Keratinocyte (primary cell): ENCODE measurements at regions not wholly inside any gene's neighbourhood (a gene's known extent, or its start where the extent isn't known, plus 50 kb on each side); places are given as distances from the start of the nearest gene placed in this dataset.

Experiments used
- DNase-seq: peaks from one replicate; pipeline ENCODE4 v3.0.0-alpha.2; 2011; ENCODE audit warnings: low read depth, missing footprints, low spot score
- FAIRE-seq: peaks from 2 replicates; lab custom pipeline; 2011; peaks lifted over from hg19 to GRCh38; lab: Jason Lieb, UNC
- H2AFZ ChIP-seq: 2 replicates; pipeline ENCODE4 v1.6.0; 2012; ENCODE audit warnings: low read length, control low read depth, inconsistent platforms; ENCODE audit not compliant: control insufficient read depth
- H3K27ac ChIP-seq: 2 replicates; pipeline ENCODE4 v1.5.1; 2011; ENCODE audit warnings: low read length; ENCODE audit not compliant: control insufficient read depth, insufficient read depth
- H3K27me3 ChIP-seq: 3 replicates; pipeline ENCODE4 v1.6.0; 2011; ENCODE audit warnings: low read length; ENCODE audit not compliant: control insufficient read depth, insufficient read depth; ENCODE audit errors: extremely low read depth
- H3K36me3 ChIP-seq, 2 experiments: 2 replicates in 1 of 2; 3 replicates in 1 of 2; pipeline ENCODE4 v1.5.1; 2011; ENCODE audit warnings: low read length in 2 of 2, mild to moderate bottlenecking in 1 of 2; ENCODE audit not compliant: control insufficient read depth in 2 of 2, insufficient read depth in 2 of 2; ENCODE audit errors: extremely low read depth in 1 of 2
- H3K4me1 ChIP-seq: 3 replicates; pipeline ENCODE4 v1.5.1; 2011; ENCODE audit warnings: low read length; ENCODE audit not compliant: control insufficient read depth, insufficient read depth; ENCODE audit errors: extremely low read depth
- H3K4me2 ChIP-seq: 3 replicates; pipeline ENCODE4 v1.6.0; 2011; ENCODE audit warnings: low read depth, low read length; ENCODE audit not compliant: control insufficient read depth, insufficient read depth; ENCODE audit errors: extremely low read depth
- H3K4me3 ChIP-seq, 3 experiments: fragments of 200-600 bp in 1 of 3; sonication (generic) in 1 of 3; 2 replicates in 2 of 3; 3 replicates in 1 of 3; pipeline ENCODE4 v1.5.1; 2011 to 2016; ENCODE audit warnings: low read length in 3 of 3, mild to moderate bottlenecking in 3 of 3, control low read depth in 2 of 3, inconsistent platforms in 1 of 3, low read depth in 1 of 3, mixed read lengths in 1 of 3, mixed run types in 1 of 3, moderate library complexity in 1 of 3; ENCODE audit not compliant: control insufficient read depth in 2 of 3, insufficient read depth in 2 of 3; ENCODE audit errors: extremely low read depth in 1 of 3
- H3K79me2 ChIP-seq: 2 replicates; pipeline ENCODE4 v1.6.0; 2012; ENCODE audit warnings: low read length; ENCODE audit not compliant: control insufficient read depth, insufficient read depth
- H3K9ac ChIP-seq: 3 replicates; pipeline ENCODE4 v1.6.0; 2011; ENCODE audit warnings: low read length; ENCODE audit not compliant: control insufficient read depth, insufficient read depth; ENCODE audit errors: extremely low read depth
- H3K9me1 ChIP-seq: 3 replicates; pipeline ENCODE4 v1.6.0; 2011; ENCODE audit warnings: low read length; ENCODE audit not compliant: control insufficient read depth, insufficient read depth; ENCODE audit errors: extremely low read depth
- H3K9me3 ChIP-seq: 2 replicates; pipeline ENCODE4 v1.5.1; 2012; ENCODE audit warnings: low read depth, low read length; ENCODE audit not compliant: control insufficient read depth
- H4K20me1 ChIP-seq: 3 replicates; pipeline ENCODE4 v1.6.0; 2011; ENCODE audit warnings: low read length; ENCODE audit not compliant: control insufficient read depth, insufficient read depth; ENCODE audit errors: extremely low read depth
- EZH2 ChIP-seq: IDR thresholded peaks from one replicate; pipeline ENCODE4 v1.6.1; 2012; ENCODE audit warnings: inconsistent platforms, mild to moderate bottlenecking, low read length, moderate library complexity
- dilution Hi-C: fragments of 300-500 bp; cut with MboI; formaldehyde crosslinking; loops from one replicate; pipeline ENCODE4 v1.7.0; 2020; ENCODE audit warnings: low sequenced_read_pairs; ENCODE audit not compliant: extremely low pct_ligation_motif_present
- TF ChIP-seq, protein P1 (sequence below), 3 experiments: IDR thresholded peaks in 1 of 3; conservative IDR thresholded peaks in 1 of 3; optimal IDR thresholded peaks in 1 of 3; 2 replicates in 2 of 3; 3 replicates in 1 of 3; pipeline versions ENCODE3 to v1.5.1; 2011; ENCODE audit warnings: low read length in 3 of 3, mild to moderate bottlenecking in 3 of 3, moderate library complexity in 2 of 3, control low read depth in 1 of 3, inconsistent platforms in 1 of 3; ENCODE audit not compliant: insufficient read depth in 2 of 3; ENCODE audit errors: extremely low read depth in 1 of 3

DNA sequence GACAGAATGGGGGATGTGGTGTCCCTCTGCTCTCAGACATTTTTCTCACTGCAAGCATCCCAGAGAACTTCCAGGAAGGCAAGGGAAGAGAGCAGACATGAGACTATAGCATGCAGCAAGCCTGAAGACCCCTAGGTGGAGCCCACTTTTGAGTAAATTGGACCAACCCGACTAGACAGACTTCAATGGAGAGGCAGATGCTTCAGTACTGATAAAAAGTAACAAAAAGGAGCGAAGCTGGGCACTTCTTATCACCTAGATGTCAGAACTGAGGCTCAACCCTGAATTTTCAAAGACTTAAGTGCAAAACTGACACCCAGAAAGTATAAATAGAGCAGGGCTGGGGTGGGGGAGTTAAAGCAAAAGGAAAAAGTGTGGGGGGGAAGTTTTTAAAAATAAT lies 130.8 kb downstream of the PMP22 start:
- TF ChIP-seq, protein P1, sequence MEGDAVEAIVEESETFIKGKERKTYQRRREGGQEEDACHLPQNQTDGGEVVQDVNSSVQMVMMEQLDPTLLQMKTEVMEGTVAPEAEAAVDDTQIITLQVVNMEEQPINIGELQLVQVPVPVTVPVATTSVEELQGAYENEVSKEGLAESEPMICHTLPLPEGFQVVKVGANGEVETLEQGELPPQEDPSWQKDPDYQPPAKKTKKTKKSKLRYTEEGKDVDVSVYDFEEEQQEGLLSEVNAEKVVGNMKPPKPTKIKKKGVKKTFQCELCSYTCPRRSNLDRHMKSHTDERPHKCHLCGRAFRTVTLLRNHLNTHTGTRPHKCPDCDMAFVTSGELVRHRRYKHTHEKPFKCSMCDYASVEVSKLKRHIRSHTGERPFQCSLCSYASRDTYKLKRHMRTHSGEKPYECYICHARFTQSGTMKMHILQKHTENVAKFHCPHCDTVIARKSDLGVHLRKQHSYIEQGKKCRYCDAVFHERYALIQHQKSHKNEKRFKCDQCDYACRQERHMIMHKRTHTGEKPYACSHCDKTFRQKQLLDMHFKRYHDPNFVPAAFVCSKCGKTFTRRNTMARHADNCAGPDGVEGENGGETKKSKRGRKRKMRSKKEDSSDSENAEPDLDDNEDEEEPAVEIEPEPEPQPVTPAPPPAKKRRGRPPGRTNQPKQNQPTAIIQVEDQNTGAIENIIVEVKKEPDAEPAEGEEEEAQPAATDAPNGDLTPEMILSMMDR (optimal IDR thresholded peaks at IDR 0.05 in 1 of 3, IDR thresholded peaks at IDR 0.05 in 1 of 3, conservative IDR thresholded peaks at IDR 0.05 in 1 of 3; ENCODE audit: extremely low read depth in 1 of 3, insufficient read depth in 2 of 3, low read length in 3 of 3), result no peak
- TF ChIP-seq EZH2, result no peak
- no peaks in the 10 kb centered on the region for H4K20me1 ChIP-seq
- dilution Hi-C loops, result no loop called here
- no peaks in the 10 kb centered on the region for H3K36me3 ChIP-seq
- no peaks in the 10 kb centered on the region for H3K4me1 ChIP-seq
- H3K27me3 ChIP-seq, result no peaks in the 10 kb centered on the region
- FAIRE-seq (no peak), DNase-seq (no peak)
- H3K9ac ChIP-seq, result no peak overlapping the region
- H3K4me3 ChIP-seq, result no peak overlapping the region
- no peaks in the 10 kb centered on the region for H3K79me2 ChIP-seq
- no peaks in the 10 kb centered on the region for H3K9me1 ChIP-seq
- no peak overlapping the region for H2AFZ ChIP-seq
- H3K4me2 ChIP-seq, result no peak overlapping the region
- H3K9me3 ChIP-seq, result no peaks in the 10 kb centered on the region
- H3K27ac ChIP-seq, result no peak overlapping the region

DNA sequence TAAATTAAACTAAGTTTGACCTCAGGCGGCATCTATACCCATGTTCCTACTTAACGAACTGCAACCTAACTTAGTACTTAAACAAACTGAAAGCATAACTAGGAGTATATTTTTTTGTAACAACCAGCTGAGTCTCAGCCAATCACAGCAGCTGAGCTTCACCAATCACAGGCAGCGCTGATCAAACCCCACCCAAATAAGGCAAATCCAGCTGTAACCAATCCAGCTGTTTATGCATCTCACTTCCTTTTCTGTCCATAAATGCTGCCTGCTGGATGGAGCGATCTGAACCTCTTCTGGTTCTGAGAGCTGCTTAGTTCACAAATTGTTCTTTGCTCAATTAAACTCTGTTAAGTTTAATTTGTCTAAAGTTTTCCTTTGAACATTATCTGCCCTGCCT lies 131.3 kb downstream of the PMP22 start:
- TF ChIP-seq, protein P1 (optimal IDR thresholded peaks at IDR 0.05 in 1 of 3, IDR thresholded peaks at IDR 0.05 in 1 of 3, conservative IDR thresholded peaks at IDR 0.05 in 1 of 3; ENCODE audit: extremely low read depth in 1 of 3, insufficient read depth in 2 of 3, low read length in 3 of 3), result no peak
- no peak for TF ChIP-seq EZH2
- no peak overlapping the region for H3K9ac ChIP-seq
- DNase-seq, result no peak
- no peaks in the 10 kb centered on the region for H3K4me1 ChIP-seq
- no peaks in the 10 kb centered on the region for H3K79me2 ChIP-seq
- no peak overlapping the region for H2AFZ ChIP-seq
- H4K20me1 ChIP-seq, result no peaks in the 10 kb centered on the region
- no peaks in the 10 kb centered on the region for H3K27me3 ChIP-seq
- H3K9me3 ChIP-seq, result no peaks in the 10 kb centered on the region
- no peak overlapping the region for H3K4me2 ChIP-seq
- dilution Hi-C loops, result no loop called here
- no peaks in the 10 kb centered on the region for H3K36me3 ChIP-seq
- H3K27ac ChIP-seq, result no peak overlapping the region
- no peak overlapping the region for H3K4me3 ChIP-seq
- FAIRE-seq, result no peak
- H3K9me1 ChIP-seq, result no peaks in the 10 kb centered on the region
